SW480 (cell line): ENCODE measurements at regions not wholly inside any gene's neighbourhood (a gene's known extent, or its start where the extent isn't known, plus 50 kb on each side); places are given as distances from the start of the nearest gene placed in this dataset.

ENCODE experiments used
- DNase-seq: peaks from one replicate; pipeline ENCODE4 v3.0.0-alpha.2; 2016; ENCODE audit warnings: low spot score

DNA sequence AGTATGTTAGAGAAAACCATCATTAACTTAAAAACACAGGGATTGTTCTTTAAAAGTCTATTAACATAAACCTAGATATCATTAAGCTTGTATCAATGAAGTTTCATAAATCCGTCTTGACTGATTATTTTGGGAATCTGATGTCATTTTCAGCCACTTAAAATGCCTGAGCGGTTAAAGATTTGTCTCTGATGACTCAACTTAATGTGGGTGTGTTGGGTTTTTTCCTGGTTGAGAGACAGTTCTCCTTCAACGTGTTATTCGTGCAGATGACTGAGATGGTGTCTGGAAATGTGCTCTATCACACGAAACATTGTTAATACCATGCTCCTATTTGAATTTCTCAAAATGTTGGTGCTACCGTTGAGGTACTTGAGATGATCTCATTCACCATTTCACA lies 227.3 kb upstream of the TENM3 start:
- peak; percentile 13 for DNase-seq

DNA sequence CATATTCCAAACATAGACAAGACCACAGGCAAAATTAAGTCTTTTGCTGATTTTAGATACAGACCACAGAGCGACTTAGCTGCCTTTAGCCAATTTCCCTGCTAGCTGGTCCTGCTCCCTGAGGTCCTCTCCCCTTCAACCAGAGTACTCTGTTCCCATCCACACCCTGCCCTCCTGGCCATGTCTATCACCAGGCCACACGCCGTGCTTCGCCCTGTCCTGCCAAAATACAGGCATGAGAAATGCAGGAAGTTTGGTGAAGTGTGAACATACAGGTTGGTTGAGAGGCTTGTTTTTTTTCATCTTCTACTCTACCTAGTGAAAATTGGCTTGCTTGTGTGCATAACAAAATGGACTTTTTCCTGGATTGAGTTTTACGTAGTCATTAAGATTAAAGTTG lies 226.2 kb upstream of the TENM3 start:
- DNase-seq: no peak

DNA sequence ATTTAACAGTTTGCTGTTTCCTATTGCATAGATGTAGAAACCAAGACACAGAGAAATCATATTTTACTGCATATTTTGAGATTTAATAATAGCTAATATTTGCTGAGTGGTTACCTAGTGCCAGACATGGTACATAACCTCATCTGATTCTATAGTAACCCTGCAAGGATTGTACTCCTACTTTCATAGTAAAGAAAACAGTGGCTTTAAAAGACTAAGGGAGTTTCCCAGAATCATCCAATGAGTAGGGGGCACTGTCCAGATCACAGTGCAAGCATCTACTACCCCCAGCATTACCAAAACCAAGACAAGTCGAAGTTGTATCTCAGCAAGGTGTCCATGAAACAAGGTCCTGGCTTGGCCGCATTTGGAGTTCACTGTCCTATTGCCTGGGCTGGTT lies 224.5 kb upstream of the TENM3 start:
- no peak for DNase-seq

DNA sequence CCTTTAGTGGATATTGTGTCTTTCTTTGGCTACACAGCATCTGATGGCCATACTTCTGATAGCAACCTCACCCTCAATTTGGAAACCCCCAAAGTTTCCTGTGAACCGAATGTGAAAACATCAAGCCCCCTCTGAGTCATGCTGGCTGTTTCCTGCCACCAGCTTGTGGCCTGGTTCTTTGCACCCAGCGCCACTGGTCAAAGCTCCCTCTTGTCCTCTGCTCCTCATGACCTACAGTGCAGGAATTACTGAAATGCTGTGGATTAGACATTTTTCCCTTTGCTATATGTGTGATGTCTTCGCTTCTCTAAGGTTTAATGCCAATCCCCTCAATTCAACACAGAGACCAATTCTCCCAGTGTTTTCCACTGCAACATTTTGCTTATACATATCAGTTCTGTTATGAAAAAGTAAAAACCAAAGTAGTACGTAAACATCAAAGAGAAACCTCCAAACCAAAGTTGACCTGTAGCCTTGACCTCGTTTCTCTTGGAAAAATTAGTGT lies 224.0 kb upstream of the TENM3 start:
- no peak for DNase-seq

DNA sequence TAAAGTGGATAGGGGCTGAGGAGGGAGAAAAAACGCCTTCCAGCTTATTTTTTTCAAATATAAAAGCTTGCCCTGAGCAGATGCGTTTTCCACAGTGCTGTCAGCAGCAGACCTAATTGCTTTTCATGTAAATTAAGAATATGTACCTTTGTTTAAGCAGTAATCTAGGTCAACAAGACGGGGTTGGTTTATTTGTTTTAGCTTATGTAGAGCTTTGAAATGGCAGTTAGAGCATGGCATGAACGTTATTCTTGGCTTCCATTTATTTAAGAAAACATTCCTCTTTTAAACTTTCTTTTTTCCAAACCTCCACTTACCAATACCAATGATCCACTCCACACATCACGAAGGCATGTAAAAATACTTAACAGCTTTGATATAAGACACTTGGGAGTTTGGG lies 220.3 kb upstream of the TENM3 start:
- DNase-seq: peak; percentile 22

DNA sequence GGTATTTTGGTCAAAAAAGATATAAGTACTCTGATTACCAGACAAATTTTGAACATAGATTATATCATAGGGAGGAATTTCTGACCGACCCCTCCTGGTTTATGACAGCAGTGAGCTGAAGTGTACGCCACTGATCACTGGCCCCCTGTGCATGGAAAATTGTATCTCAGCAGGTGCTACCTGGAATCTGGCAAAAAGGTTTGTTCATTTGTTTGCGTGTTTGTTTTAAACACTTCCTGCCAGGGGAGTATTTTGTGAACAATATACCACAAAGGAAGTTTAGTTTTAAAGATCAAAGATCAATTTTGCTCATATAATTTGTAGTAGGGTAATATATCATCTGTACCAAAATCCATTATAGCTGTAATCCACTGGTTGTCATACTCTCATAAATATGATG lies 219.7 kb upstream of the TENM3 start:
- DNase-seq: peak; percentile 54

DNA sequence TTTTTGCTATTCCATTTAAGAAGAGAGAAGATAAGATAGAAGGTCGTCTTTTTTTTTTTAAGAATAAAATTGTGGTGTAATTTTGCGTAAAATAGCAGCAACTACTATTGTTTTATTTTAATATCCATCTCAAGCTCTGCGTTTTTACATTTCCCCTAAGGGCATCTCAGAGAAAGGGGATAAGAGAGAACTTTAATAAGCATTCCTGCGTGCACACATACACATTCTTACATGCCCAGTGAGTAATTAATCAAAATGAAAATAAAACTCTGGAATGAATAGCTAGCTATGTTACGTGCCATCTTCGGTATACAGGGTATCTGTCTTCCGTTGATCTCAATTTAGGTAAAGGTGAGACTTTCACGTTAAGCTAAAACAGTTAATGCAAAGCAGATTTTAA lies 200.3 kb upstream of the TENM3 start:
- DNase-seq: no peak

DNA sequence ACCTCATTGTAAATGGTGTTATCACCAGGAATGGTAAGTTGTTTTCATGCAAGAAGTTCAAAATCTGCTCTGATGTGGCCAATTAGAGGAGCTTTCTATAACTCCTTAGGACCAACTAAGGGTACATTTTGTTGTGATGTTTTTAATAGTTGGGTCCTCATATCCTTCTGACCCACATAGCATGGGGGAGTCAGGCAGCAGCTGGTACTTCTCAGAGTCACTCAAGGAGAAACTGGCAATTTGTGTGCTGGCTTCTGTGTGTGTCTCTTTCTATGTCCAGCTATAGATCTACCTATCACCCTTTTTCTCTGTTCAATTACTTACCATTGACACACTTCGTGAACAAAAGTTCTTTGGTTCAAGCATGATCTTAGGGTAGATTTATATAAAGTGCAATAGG lies 194.3 kb upstream of the TENM3 start:
- no peak for DNase-seq

DNA sequence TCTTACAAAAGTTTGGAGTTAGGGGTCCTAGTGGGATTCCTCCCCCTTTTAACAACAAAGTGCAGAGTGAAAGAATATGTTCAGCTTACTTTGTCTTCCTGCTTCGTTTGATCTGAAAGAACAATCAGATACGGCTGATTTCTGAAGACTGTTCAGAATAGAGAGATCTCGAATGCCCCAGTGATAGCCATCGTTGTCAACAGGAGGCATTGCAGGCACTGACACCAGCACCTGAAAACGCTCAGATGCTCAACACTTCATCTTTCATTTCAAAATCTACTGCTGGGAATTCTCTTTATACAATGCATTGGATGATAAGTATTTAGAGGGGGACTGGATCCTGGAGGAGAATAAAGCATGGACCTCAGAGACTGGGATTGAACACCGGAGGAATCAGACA lies 186.3 kb upstream of the TENM3 start:
- no peak for DNase-seq

DNA sequence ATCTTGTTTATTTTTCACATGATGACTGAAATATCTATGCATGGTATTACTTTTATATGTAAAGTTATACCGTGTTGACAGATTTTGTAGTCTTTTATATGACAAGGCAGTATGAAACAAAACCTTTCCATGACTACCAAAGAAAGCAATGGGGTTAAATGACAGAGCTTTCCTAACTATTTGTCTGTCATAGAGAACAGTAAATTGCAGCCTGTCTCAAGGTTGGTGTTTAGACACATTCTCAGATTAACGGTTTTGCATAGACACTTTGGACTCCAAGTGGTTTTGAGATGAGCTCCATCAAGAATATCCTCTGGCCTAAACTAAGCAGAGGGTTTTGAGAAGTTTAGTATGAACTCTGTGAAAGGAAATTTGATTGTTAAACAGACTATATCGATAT lies 180.7 kb upstream of the TENM3 start:
- DNase-seq: no peak

DNA sequence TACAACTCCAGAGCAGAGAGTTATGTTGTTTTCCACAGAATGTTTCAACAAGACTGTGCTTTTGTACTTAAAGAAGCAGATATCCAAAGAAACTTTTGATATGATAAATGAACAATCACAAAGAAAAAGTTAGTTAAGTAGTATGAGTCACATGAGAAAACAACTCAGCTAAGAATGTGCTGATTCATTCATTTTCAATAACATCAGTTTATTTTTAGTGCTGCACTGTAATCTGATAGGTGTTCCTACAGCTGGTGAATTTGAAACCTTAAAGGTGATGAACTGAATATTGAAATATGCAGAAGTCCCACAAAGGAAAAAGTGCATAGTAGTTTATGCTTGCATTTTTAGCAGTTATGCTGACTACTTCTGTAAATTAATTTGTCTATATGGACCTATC lies 180.3 kb upstream of the TENM3 start:
- DNase-seq: peak; percentile 1

DNA sequence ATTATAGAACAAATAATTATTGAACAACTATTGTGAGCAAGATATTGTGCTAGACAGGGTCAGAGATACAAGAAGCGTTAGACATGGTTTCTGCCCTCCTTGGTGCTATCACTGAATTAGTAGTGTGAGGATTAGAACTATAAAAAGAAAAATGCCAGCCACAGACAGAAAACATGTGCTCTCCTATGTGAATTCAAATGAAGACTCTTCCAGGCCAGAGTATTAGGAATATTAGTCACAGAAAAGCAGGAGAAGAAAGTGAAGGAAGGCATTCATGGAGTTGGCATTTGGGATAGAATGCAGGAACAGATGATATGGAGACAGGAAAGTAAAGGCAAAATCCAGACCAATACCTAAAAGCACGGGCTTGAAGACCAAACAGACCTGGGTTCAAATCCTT lies 179.6 kb upstream of the TENM3 start:
- DNase-seq: no peak

DNA sequence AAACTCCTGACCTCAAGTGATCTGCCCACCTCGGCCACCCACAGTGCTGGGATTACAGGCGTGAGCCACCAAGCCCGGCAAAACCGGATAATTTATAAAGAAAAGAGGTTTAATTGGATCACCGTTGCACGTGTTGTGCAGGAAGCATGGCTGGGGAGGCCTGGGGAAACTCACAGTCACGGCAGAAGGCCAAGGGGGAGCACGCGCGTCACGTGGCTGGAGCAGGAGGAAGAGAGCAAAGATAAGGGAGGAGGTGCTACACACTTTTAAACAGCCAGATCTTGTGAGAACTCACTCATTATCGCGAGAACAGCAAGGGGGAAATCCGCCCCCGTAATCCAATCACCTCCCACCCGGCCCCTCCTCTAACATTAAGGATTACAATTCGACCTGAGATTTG lies 177.9 kb upstream of the TENM3 start:
- no peak for DNase-seq

DNA sequence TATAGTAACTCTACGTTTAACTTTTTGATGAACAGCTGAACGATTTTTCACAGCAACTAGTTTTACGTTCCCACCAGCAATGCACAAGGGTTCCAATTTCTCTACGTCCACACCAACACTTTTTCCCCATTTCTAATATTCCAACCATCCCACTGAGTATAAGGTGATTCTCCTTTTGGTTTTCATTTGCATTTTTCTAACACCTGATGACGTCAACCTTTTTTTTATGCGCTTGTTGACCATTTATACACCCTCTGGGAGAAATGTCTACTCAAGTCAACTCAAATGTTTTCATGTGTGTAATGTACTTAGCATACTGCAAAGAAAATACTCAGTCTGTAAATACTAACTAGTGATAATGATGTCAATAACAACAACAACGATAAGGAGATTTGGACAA lies 177.2 kb upstream of the TENM3 start:
- no peak for DNase-seq

DNA sequence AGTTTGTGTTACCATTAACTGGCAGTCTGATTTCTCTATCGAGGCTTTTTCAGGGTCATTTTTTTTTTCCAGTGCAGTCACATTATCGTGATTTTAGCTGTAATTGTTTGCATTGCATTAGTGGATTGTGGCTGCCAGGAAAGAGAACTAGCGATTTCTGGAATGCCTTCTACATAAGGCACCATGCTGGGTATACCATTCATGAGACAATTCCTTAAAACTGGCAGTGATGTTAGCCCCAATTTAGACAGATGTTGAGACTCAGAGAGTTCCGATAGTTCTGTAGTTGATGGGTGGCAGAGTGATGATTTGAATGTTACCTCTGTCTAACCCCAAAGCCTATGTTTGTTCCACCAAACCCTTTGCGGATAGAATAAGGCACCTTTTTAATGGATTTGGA lies 175.4 kb upstream of the TENM3 start:
- DNase-seq: no peak

DNA sequence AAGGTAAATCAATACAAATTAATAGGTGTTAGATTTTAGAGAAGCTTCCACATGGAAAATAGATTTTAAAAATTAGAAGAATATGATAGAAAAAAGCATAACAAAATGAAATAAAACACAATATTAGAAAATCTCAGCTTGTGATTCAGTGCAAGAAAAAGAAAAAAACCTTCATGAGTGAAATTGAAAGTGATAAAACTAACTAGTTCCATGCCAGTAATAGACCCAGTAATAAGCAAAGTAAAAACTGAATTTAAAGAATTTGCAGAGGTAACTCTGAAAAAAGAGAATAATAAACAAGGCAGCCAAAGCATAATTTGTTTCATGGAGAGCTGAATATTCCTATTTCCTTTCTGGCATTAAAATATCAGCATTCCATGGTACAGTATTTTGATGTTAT lies 174.3 kb upstream of the TENM3 start:
- no peak for DNase-seq

DNA sequence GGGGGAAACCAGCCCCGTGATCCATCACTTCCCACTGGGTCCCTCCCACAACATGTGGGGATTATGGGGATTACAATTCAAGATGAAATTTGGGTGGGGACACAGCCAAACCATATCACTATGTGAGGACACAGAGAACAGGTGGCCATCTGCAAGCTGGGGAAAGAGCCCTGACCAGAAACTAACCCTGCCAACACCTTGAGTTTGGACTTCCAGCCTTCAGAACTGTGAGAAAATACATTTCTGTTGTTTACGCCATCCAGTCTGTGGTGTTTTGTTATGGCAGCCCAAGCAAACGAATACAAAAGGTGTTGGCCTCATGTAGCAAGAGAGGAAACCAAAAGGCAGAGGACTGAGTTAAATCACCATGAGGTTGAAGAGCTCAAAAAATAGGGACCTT lies 169.9 kb upstream of the TENM3 start:
- DNase-seq: no peak

DNA sequence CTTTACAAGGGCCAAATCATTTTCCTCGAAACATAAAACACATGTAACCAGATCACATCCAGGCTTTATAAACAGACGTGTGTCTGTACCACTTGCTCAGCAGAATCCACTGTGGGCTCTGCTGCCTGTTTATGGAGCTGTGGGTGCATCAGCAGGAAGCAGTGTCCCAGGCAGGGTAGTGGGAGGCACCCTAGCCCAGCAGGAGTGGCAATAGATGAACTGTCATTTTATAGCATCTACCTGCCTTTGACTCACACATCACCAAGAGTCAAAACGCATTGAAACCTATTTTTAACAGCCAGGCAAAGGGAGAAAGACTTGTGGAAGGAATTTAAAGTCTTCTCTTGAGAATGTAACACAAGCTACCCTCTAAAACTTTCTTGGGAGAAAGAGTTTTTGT lies 169.1 kb upstream of the TENM3 start:
- no peak for DNase-seq

DNA sequence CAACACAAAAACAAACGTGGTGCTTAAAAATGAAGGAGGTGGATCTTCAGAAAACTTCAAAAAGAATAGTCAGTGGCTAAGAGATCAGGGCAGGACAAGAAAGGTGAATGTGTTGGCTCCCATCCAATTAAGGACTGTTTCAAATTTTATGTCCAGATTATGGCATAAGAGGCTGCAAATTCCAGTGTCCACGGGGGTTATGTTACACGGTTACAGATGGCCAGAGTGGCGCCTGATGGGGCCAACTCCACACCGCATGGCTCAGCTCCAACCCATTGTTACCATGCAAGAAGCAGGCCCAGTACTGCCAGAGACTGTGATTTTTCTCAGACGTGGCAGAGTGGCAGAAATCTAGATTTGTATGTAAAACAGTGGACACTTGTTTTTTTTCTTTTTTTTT lies 168.4 kb upstream of the TENM3 start:
- DNase-seq: no peak

DNA sequence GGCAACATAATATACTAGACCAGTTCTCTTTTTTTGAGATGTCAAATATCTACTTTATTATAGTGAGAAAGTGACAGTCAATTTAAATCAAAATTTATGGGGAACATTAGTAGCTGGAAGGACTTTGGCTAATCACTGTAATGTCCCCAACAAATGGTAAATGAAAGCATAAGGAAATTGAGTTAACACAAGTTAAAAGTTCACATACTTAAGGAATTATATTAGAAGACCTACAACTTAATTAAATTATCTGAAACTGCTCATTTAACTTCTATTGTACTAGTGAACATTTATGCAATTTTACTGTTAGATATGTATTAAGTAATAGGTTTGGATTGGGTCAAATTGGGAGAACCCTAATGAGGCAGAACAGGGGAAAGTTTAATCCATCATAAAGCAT lies 160.3 kb upstream of the TENM3 start:
- DNase-seq: no peak

DNA sequence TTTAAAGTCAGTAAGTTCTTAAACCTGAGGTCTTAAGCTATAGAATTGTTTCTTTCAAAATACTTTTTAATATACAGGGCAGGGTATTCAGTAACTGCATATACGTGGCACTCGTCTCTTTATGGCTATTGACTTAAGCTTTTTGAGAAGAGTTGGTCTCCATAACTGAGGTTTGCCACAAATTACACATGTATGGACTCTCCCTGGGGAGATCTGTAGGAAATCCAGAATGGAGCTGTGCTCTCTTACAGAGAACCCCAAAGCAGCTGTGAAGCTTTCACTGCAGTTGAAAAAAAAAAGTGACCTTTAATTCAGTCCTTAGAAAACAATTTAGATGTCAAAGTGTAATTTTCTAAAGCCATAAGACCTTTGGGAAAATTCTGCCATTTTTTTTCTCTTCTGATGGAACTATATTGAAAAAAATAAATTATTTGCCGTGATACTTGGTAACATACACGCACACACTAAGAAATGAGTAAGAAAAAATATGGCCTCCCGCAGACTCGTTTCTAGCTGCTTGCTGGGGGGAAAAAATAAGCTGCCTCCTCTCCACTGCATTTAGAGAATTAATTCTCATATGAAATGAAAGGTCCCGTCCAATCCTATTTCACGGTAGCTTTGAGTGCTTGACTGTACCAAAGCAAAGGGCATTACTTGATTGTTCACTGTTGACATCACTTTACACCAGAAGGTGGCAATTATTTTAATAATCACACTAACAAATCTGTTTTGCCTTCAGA lies 159.4 kb upstream of the TENM3 start:
- DNase-seq: no peak

DNA sequence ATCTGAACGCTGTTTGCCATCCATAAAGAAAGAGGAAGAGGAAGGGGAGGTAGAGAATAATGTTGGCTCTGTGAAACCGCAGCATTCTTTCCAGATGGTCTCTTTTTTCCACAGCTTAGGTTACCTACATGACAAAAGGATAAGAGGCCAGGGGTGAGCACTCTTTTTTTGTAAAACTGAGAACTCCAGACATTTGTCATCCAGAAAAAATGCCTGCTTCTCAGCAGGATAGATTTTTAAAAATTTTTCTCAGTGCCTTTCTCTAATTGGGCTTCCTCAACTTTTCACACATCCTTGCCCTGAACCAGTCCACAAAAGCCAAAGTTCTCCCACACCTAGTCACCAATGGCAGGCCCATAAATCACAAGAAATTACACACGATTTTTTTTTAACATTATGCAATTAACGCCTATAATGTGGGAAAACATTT lies 158.1 kb upstream of the TENM3 start:
- no peak for DNase-seq

DNA sequence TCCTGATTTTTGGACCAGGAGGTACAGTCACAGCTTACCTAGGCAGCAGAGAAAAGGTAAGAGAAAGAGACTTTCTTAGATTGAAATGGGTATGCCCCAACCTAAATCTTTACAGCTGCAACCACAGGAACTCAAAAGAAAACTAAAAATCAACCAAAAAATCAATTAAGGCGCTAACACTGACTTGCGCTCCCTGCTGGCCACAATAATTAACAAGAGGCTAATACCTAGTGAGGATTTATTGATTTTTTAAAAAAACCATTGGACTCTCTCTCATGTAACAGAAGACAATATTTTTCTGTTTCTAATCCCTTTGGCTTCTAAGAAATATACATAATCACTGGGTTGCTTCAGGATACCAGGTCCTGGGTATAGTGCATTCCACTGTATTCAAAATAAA lies 153.9 kb upstream of the TENM3 start:
- DNase-seq: no peak

DNA sequence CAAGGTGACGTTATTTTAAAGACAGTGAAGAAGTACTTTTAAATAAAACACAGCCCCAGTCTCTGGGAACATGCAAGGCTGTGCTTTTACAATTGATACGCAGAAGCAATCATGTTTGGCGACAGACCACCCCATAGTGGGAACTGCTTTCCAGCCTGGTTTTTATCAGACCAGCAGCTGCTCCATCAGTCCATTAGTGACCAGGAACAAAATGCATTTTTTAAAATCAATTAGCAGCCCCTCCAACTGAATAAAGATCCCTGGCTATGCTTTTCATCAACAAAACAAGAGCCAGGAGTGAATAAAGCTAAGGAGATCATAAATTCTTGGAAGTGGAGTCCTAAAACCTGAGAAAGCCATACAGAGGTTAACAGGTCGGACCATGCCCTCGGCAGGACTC lies 153.0 kb upstream of the TENM3 start:
- no peak for DNase-seq

DNA sequence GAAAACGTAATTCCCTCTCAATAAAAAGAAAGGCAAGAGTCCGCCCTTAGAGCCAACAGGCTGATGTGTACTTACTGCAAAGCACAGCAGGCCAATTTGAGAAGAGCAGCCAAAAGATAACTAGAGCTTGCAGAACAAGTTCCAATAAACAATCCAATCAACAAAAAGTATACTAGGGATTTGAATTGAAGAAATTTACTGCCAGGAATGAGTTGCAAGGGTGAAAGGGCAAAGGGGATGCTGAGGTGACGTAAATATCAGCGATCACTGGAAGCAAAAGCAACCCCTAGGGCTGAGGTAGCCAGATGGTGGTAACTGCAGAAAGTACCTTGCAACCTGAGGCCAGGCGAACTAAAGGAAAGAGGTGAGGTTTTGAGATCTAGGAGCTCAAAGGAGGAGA lies 152.1 kb upstream of the TENM3 start:
- no peak for DNase-seq
